ENCODE measurements at regions not wholly inside any gene's neighbourhood (a gene's known extent, or its start where the extent isn't known, plus 50 kb on each side); places are given as distances from the start of the nearest gene placed in this dataset.

DNA sequence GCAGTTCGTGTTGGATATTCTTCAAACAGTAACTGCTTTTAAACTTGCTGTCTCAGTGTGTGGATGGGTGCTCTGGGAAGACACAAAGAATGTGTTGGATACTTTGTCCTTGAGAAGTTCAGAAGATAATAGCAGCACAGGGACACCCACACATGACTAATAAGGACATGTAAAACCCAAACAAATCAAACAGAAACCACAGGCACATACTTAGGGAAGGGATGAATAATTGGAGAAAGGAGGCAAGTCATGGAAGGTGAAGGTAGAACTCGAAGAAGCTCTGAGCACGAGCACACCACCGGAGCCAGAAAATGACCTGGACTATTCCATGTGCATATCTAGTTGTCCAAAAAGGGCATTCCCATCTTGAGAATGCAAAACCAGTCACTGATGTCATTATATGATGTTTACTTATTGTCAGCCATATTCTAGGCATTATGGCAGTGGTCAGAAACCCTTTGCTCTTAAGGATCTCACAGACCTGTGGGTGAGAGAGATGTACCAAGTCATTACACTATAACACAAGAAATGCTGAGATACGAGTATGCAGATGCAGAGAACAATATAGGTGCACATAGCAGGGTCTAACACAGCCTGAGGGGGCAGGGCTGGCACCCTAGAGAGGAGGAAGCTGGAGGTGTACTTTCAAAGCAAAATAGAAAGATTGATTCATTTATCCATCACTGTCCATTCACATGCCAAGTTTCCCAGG lies 152.9 kb downstream of the PIK3R1 start:
- TF ChIP-seq CTCF (conservative IDR thresholded peaks at IDR 0.05; ENCODE audit: low read depth, low read length) (no peak), EZH2 (IDR thresholded peaks at IDR 0.05; ENCODE audit: borderline replicate concordance, low read depth, low read length, poor library complexity, severe bottlenecking) (no peak)

Data from A673 (cell line).